HG03060 (cell line): ENCODE measurements at regions not wholly inside any gene's neighbourhood (a gene's known extent, or its start where the extent isn't known, plus 50 kb on each side); places are given as distances from the start of the nearest gene placed in this dataset.

Source experiments
- ATAC-seq: cut with Tn5 transposase; IDR thresholded peaks from one replicate; pipeline ENCODE4 v1.9.1; 2021; ENCODE audit warnings: low read depth, moderate number of reproducible peaks; ENCODE audit not compliant: unreplicated experiment

DNA sequence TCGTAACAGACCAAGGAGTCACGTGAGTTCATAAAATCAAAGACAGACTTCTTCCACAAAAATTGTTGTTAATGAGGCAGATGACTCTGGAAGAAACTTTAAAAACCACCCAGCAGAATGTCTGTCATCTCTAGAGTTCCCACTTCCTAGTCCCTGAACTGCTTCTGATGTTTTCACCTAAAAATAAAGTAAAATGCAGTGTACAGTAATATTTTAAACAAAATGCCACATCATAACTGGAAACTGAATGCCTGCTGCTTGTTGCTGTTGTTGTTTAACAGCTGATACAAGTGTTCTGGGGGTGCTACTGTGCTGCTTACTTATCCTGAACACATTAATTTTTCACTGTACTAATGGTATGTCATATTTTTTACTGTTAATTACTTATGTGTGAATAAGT lies 577.2 kb downstream of the MTRR start:
- ATAC-seq, result peak; percentile 68

DNA sequence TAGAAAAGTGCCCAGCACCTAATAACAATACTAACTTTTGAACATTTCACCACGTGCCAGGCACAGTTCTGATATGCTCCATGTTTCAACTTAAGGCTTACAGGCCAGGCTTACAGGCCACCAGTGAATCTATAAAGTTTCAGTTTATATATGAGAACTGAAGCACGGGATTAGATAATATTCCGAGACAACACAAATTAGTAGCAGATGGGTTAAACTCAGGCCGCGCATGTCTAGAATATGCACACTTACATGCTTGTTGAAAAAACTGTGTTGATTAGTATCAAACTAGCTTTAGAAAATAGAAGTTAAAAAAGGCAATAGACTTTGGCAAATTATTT lies 587.9 kb downstream of the MTRR start:
- no peak for ATAC-seq

DNA sequence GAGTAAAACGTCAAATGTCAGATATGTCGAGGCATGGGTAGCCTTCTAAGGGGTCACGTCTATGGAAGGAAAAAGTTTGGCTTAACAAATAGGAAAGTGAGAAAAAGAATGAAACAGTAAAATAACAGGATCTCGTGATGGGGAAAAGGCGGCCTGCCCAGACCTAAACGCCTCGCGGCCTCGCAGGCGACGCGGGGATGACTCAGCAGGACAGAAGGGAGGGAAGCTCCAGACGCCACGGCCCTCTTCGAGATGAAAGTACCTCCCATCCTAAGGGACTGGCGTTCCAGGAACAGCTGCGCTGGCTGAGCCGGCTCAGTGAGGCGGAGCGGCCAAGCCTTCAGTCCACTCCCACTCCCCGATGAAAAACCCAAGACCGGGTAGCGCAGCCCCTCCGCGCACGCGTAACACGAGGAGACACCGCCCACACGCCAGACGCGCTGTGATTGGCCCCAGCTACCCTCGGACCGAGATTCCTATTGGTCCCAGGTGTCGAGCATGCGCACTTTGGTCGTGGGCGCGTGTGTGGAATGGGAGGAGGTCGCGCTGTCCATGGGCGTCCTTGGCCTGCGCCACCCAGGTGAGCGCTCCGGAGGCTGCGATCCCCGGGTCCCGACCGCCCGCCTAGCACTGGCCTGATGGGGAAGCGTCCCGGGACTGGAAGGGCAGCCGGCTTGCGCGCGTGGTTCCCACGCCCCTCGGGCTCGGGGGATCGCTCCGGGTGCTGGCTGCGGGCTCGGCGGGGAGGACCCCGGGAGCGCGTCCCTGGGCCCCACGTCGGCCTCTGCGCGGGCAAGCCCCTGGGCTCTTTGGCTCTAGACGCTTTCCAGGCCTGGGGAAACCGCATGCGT lies 588.5 kb downstream of the MTRR start:
- ATAC-seq, result peak; percentile 84

DNA sequence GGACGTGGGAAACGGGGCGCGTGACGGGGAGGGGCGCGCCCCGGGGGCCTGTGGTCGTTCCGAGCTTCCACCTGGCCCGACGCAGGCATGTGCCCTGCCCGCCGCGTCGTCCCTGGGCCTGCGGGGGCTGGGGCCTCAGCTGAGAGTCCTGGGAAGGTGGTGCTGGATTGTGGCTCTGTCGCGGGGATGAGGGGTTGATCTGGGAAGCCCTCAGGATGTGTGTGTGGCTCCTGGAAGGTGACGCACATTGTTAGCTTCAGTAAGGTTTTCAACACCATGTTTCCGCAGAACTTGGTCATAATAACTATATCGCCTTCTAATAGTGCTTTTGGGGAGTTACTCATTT lies 589.1 kb downstream of the MTRR start:
- no peak for ATAC-seq

- no peak for ATAC-seq
Measured at GRCh38 chr5:8461543-8461942, 592.6 kb downstream of the MTRR start.

- no peak for ATAC-seq
Measured at GRCh38 chr5:8462565-8462964, 593.6 kb downstream of the MTRR start.

DNA sequence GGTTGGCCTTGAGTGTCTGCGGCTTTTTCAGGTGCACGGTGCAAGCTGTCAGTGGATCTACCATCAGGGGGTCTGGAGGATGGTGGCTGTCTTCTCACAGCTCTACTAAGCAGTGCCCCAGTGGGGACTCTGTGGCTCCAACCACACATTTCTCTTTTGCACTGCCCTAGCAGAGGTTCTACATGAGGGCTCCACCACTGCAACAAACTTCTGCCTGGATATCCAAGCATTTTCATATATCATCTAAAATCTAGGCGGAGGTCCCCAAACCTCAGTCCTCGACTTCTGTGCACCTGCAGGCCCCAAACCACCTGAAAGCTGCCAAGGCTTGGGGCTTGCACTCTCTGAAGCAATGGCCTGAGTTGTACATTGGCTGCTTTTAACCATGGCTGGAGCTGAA lies 601.5 kb downstream of the MTRR start:
- no peak for ATAC-seq

DNA sequence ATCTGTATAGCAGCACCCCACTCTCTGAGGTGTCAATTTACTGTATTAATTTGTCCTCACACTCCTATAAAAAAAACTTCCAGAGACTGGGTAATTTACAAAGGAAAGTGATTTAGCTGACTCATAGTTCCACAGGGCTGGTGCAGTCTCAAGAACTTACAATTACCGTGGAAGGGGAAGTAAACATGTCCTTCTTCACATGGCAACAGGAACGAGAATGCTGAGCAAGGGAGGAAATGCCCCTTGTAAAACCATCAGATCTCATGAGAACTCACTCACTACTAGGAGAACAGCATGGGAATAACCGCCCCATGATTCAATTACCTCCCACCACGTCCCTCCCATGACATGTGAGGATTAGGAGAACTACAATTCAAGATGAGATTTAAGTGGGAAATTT lies 602.6 kb downstream of the MTRR start:
- no peak for ATAC-seq

- ATAC-seq, result no peak
Measured at GRCh38 chr5:8473016-8473415, 604.1 kb downstream of the MTRR start.

GRCh38 chr5:8473827-8474568 lies 605.0 kb downstream of the MTRR start:
- no peak for ATAC-seq

- ATAC-seq, result peak; percentile 78
Measured at GRCh38 chr5:8474569-8474930, 605.6 kb downstream of the MTRR start.

DNA sequence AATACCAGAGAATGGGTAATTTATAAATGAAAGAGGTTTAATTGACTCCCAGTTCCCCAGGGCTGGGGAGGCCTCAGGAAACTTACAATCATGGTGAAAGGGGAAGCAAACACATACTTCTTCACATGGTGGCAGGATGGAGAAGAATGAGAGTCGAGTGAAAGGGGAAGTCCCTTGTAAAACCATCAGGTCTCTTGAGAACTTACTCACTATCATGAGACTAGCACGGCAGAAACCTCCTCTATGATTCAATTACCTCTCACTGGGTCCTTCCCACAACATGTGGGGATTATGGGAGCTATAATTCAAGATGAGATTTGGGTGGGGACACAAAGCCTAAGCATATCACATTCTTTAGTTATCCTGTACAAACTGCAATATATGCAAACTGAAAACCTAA lies 609.4 kb downstream of the MTRR start:
- ATAC-seq, result no peak

DNA sequence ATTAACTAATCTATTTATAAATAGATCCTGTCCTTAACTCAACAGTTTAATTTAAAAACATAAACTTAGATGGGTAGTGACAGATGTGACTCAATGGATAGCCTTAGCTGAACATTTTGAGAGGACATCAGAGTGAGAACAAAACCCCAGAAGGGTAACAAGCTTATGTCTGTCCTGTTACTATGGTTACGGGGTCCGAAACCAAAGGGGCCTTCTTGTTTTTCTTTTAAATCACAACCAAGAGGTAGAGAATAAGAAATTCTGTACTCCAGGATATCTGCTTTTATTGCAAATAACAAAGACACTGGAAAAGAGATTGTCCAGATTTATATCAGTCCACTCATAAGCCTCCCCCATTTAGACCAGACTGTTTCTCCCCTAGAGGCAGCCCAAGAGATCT lies 612.1 kb downstream of the MTRR start:
- no peak for ATAC-seq

GRCh38 chr5:8491254-8491653 lies 622.3 kb downstream of the MTRR start:
- ATAC-seq, result no peak

DNA sequence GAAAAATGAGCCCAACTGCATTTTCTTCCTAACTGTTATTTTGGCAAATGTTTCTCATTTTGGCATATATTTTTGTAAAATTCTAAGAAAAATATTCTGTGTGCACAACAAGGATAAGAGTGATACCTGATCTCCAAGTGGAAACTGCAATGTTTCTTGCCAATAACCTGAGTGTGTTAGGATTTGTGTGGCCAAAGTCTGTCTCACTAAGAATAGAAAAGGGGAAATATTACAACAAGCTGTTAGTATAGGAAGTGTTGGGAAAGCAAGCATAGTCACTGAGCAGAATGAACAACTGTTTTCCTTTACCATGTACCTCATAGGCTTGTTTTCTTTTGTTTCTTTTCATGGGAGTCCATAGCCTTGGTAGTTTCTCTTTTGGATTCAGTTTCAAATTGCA lies 624.2 kb downstream of the MTRR start:
- no peak for ATAC-seq

DNA sequence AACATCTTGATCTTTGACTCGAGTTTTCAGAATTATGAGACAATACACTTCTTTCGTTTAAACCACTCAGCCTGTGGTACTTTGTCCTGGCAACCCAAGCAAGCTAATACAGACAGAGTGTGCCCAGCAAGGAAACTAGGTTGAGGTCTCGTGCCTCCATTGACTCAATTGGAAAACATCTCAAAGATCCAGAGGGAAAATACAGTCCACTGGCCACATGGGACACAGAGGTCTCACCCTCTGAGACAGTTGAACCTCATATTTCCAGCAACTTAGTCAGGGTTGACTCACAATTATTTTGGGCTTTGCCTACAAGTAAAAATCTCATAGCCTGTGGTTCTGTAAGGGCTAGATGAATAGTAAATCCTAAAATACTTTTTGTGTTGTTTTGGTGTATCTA lies 631.5 kb downstream of the MTRR start:
- no peak for ATAC-seq

DNA sequence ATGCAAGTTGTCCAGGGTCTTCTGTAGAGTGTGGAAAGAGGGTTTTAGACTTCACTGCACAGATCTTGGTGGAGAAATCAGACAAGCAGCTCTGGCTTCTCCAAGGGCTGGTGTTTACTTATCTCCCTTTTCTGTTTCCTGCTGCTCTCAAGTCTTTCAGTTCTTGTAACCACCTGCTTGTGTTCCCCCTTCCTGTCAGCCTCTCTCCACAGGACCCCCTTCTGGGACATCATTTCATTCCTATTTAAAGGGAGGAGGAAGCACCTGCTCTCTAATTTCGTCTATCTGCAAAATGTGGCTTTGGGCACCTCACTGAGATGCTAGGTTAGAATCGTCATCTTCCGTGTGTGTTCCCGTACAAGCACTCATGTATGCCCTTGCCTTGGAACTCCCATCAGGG lies 636.2 kb downstream of the MTRR start:
- no peak for ATAC-seq

DNA sequence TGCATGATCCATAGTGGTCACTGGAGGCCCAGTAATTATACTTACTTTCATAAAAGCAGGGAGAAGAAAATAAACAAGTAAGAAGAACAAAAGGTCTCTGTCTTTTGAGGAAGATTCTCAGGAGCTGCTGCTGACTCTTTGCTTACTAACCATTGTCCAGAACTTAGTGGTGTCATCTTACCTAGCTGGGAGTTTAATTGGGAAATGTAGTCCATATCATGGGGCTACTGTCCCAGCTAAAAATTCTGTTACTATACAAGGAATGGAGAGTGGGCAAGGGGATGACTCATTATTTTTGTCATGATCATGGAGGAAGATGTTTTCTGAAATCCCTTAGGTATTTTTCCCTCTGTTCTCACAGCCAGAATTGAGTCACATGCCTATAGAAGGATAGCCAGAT lies 639.3 kb downstream of the MTRR start:
- no peak for ATAC-seq

DNA sequence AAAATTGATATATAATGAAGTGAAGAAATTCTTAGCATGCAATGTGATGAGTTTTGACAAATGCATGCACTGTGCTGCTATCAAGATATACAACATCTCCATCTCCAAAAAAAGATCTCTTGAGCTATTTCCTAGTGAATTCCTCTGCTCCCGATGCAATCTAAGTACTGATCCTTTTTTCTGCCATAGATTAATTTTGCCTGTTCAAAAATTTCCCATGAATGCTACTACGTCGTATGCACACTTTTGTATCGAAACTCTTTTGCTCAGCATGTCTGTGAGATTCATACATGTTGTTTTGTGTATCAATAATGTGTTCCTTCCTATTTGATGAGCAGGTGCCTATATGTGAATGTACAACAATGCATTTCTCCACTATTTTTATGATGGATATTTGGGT lies 647.4 kb downstream of the MTRR start:
- ATAC-seq, result no peak

DNA sequence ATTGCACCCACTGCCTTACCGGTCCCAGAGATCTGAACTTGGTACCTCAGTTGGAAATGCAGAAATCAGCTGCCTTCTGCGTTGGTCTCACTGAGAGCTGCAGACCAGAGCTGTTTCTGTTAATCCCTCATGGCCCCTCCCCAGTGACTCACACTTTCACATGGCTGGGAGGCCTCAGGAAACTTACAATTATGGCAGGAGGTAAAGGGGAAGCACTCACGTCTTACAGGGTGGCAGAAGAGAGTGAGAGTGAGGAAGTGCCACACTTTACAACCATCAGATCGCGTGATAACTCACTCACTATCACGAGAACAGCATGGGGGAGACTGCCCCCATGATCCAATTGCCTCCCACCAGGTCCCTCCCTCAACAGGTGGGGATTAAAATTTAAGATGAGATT lies 648.5 kb downstream of the MTRR start:
- no peak for ATAC-seq

DNA sequence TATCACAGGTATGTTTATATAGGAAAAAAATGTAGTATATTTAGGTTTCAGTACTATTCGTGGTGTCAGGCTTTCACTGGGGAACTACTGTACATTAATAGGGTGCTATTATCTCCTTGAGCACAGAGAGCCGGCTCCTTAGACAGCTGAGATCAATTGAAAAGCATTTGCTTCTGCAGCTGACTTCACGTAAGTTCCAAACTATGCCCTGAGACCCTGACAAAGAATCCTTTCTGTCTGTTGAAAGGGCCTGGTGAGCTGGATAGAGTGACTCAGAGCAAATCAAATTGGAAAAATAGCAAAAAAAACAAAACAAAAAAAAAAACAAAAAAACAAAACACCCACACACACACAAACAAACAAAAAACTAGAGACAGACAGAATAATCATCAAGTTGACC lies 652.0 kb downstream of the MTRR start:
- ATAC-seq, result no peak

- ATAC-seq, result no peak
Measured at GRCh38 chr5:8521991-8522390, 653.0 kb downstream of the MTRR start.
